ENCODE measurements at regions not wholly inside any gene's neighbourhood (a gene's known extent, or its start where the extent isn't known, plus 50 kb on each side); places are given as distances from the start of the nearest gene placed in this dataset.
"Not testable (repeated sequence)": the region's sequence is repeated elsewhere in the genome, so short reads cannot be mapped to it uniquely, and the experiment has no call there.

GRCh38 chr12:58750484-58750883, 169.8 kb downstream of the LRIG3 start:
- no peak for DNase-seq

- DNase-seq, result no peak
These were observed 162.9 kb downstream of the LRIG3 start for GRCh38 chr12:58757422-58757821.

DNA sequence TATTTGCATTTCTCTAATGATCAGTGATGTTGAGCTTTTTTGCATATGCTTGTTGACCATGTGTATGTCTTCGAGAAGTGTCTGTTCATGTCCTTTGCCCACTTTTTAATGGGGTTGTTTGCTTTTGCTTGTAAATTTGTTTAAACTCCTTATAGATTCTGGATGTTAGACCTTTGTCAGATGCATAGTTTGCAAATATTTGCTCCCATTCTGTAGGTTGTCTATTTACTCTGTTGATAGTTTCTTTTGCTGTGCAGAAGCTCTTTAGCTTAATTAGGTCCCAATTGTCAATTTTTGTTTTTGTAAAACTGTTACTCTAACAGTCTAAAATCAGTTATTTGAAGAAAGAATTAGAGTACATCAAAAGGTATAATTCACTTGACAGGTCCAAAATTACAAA, 160.6 kb downstream of the LRIG3 start:
- not testable (repeated sequence) for DNase-seq

DNA sequence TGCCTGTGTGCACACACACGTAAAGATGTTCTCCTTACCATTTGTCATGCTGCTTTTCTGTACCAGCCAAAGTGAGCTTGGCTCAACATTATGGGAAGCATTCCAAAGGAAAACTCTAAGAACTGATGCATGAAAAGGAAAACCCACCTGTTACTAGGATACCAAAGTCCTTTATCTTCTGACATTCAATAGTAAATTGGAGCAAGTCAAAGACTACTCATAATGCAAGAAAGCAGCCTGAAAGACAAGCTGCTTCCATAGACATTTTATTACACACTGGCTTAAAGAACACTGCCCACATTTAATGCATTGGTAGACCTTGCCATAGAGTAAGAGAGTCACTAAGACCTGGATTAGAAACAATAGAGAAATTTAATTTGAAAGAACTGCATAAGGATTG, 159.0 kb downstream of the LRIG3 start:
- DNase-seq, result peak; percentile 44

- peak; percentile 24 for DNase-seq
These were observed 156.0 kb downstream of the LRIG3 start for GRCh38 chr12:58764100-58764953.

GRCh38 chr12:58765076-58765475, 155.2 kb downstream of the LRIG3 start:
- peak; percentile 50 for DNase-seq

- DNase-seq, result peak; percentile 86
These were observed 154.4 kb downstream of the LRIG3 start for GRCh38 chr12:58765653-58766512.

DNA sequence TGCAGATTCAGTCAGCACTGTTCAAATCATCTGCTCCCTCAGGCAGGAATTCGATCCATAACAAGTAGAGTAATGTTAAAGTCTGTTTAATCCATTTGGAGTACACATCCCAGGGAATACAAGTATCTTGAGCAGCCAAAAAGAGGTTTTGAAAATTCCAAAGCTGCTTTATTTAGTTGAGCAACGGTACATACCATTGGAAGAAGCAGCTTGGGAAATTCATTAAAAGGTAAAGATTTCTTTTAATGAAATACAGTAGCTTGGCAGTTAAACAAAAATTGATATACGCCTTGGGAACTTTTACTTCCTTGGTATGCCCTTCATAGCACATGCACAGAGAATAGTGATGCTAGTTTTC, 153.8 kb downstream of the LRIG3 start:
- no peak for DNase-seq

DNA sequence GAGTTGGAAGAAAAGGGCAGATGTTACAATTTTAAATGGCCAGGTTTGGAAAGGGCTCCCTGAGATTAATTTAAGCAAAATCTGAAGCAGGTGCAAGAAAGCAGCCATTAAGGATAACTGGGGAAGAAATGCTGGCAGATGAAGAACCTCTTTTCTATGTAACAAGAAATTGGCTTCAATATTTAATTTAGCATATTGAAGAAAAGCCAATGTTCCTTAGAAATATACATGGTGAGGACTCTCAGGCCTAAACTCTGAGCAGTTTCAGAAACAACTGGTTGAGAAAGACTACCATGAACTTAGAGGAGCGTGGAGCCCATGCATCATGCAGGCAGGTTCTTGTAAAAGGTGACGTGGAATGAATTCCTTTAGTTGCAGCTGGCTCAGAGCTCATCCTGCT, 152.8 kb downstream of the LRIG3 start:
- DNase-seq, result no peak

DNA sequence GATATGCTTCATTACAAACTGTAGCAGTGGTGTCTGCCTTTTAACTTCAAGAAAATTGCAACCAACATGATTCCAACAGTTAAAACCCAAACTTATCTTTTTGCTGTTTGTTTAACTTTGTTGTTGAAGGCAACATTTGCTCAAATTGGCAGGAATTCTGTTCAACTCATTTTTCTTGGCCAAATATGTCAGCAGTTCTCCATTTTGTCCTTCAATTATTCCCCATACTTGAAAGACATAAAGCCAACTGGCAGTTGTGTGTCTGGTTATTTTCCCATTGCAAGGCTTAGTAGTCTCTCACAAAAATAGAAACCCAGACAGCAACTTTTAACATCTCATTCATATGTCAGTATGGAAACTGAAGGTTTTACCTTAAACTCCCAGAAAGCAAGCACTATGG, 146.3 kb downstream of the LRIG3 start:
- DNase-seq, result no peak

DNA sequence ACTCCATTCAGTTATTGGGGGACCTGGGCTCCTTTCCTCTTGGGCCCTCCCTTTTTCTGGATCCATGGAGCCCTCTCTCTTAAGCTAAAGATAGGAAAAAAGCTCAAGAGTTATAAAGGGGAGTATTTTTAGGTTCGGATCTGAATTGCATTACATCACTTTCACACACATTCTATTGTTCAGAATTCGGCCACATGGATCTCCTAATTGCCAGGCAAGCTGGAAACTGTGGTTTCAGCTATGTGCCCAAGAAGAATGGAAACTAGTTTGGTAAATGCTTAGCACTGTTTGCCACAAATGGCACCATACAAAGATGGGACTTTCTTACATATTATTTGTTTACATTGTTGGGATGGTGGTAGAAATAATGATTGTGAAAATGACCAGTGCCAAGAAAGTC, 145.6 kb downstream of the LRIG3 start:
- DNase-seq, result no peak

DNA sequence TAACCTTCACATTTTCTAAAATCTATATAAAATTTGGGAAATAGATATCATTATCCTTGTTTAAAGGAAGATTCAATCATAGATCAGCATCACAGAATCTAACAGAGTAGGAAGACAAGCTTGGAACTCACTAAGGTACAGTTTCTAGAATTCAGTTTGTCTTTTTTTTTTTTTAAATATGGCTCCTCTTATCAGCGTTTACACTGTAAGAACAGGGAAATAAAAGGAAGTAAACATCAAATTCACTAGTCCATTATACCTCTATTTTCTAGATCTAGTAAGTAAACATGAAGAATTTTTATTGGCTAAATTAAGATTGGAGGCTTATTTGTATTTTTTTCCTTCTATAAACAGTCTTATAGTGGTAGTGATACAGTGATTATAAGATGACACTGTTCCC, 144.9 kb downstream of the LRIG3 start:
- DNase-seq, result no peak

- DNase-seq, result no peak
These were observed 144.2 kb downstream of the LRIG3 start for GRCh38 chr12:58776144-58776543.

DNA sequence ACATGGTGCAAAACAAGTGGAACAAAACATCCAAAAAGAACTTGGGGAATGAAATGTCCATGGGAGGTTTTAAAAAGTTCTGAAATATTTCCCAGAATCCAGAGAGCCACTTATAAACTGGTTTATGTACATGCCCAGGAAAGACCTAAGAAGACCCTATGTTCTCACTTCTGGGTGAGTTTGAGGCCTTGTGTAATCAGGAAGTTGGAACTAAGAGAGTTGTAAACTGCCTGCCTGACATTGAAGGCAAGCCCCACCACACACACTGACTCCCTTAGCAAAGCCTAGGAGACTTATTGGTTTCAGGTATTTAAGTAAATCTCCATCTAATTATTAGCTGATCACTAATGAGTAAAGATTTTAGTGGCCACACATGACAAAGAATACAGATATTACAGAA, 142.5 kb downstream of the LRIG3 start:
- no peak for DNase-seq

- no peak for DNase-seq
These were observed 138.7 kb downstream of the LRIG3 start for GRCh38 chr12:58781609-58782008.

DNA sequence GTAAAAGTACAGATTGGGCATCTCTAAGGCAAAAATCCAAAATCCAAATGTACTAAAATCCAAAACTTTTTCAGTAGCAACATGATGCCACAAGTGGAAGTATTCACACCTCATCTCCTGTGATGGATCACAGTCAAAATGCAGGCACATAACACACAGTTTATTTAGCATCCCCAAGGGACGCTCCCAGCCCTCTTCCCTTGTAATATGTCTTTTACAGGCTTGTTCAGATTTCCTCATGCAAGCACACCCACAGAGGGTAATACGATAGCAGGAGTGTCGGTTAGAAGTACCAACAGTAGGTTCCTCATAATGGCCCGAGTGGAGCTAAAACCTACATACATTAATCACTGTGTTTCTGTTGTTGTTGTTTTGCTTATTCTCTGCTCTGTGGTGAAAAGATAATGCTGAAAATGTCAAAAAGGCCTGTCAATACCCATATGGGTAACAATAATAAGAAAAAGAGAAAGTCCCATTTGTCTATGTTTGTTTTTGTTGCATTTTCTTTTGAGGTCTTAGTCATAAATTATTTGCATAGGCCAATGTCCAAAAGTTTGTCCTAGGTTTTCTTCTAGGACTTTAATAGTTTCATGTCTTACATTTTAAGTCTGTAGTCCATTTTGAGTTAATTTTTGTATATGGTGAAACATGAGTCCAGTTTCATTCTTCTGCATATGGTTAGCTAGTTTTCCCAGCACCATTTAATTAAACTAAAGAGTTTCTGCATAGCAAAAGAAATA, 133.1 kb downstream of the LRIG3 start:
- DNase-seq, result peak; percentile 90

DNA sequence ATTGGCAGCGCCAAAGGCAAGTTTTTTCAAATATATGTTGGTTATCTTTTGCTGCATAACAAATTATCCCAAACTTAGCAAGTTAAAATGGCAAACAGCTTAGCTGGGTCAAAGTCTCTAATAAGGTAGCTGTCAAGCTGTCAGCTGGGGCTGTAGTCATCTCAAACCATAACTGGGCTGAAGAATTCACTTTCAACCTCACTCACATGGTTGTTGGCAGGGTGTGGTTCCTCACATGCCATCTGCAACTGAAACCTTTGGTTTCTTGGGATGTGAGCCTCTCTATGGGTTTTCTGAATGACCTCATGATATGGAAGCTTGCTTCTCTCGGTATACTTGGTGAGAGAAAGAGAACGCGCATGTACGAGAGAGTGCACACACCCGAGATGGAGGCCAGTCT, 125.4 kb downstream of the LRIG3 start:
- no peak for DNase-seq

- no peak for DNase-seq
These were observed 124.5 kb downstream of the LRIG3 start for GRCh38 chr12:58795825-58796224.

GRCh38 chr12:58801986-58802385, 118.3 kb downstream of the LRIG3 start:
- DNase-seq, result no peak

GRCh38 chr12:58803908-58804307, 116.4 kb downstream of the LRIG3 start:
- DNase-seq, result no peak

GRCh38 chr12:58804749-58805148, 115.6 kb downstream of the LRIG3 start:
- no peak for DNase-seq

DNA sequence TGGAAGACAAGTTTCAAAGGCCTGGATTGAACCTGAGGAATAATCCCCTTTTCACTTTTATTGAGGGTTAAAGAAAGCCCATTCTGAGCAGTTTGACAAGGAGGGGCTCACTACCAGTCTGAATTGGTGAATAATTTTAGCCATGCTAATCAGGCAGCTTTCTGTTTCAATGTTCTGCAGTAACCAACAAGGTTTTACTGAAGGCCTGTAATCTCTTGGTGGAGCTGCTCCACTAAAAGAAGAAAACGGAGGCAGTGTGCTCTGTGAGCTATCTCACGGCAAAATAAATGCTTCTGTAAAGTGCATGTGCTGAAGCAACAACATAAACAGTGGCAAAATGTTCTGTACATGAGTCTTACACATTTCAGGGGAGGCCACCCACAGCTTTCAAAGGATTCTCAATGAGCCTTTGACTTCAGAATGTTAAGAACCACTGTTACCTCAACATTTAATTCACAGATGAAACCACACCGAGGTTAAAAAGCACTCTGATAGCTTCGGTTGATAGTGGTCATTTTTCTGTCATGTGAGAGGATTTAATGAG, 111.2 kb downstream of the LRIG3 start:
- DNase-seq, result no peak

DNA sequence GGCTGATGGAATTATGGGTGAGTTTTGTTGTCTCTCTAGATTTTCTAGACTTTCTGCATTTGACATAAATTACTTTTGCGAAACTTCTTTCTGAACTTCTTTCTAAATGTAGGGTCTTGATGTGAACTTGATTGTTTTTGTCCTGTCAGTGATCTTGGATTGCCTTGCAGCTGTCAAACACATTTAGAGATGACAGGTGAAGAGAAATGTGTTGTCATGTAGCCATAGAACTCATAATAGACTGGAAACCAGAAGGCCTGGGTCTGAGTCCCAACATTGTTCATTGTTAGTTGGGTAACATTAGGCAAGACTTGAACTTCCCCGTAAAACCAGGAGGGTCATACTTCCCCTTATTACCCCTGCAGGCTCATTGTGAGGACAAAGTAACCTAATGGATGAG, 109.0 kb downstream of the LRIG3 start:
- no peak for DNase-seq

Measured in NCI-H345 (cell line).